WTC11 (cell line): ENCODE measurements at regions not wholly inside any gene's neighbourhood (a gene's known extent, or its start where the extent isn't known, plus 50 kb on each side); places are given as distances from the start of the nearest gene placed in this dataset.
"Not testable (repeated sequence)": the region's sequence is repeated elsewhere in the genome, so short reads cannot be mapped to it uniquely, and the experiment has no call there.

Source experiments
- ATAC-seq: fragments of 200-7000 bp; cut with Tn5 transposase; 2 replicates; pipeline ENCODE4 v1.10.0; 2021; ENCODE audit warnings: mild to moderate bottlenecking, moderate library complexity
- CTCF ChIA-PET: fragments of 300-600 bp; sonication (Branson Sonifier 250); formaldehyde crosslinking; loops from one replicate; lab custom pipeline; 2021; ENCODE audit warnings: antibody characterized with exemption; lab: Charles Lee
- POLR2A ChIA-PET: fragments of 350-600 bp; sonication (Branson Sonifier 250); formaldehyde crosslinking; loops from one replicate; lab custom pipeline; 2021; ENCODE audit warnings: antibody characterized with exemption; lab: Charles Lee
- DNase-seq: peaks from one replicate; pipeline ENCODE4 v3.0.0; 2021; ENCODE audit warnings: low spot score
- H3K27ac Mint-ChIP-seq: 2 replicates; pipeline ENCODE4 v1.8.0; 2021; ENCODE audit warnings: mixed read lengths
- H3K27me3 Mint-ChIP-seq: 2 replicates; pipeline ENCODE4 v1.8.0; 2021; ENCODE audit warnings: low read depth, mild to moderate bottlenecking, moderate library complexity, mixed read lengths
- H3K36me3 Mint-ChIP-seq: 2 replicates; pipeline ENCODE4 v1.8.0; 2021; ENCODE audit warnings: mixed read lengths
- H3K4me1 Mint-ChIP-seq: 2 replicates; pipeline ENCODE4 v1.8.0; 2022; ENCODE audit warnings: mixed read lengths
- H3K4me3 Mint-ChIP-seq: 2 replicates; pipeline ENCODE4 v1.8.0; 2021; ENCODE audit warnings: mild to moderate bottlenecking, moderate library complexity, mixed read lengths
- H3K9me3 Mint-ChIP-seq: 2 replicates; pipeline ENCODE4 v1.8.0; 2021; ENCODE audit warnings: mixed read lengths
- ATF2 ChIP-seq: sonication (generic); formaldehyde crosslinking; IDR thresholded peaks from 2 replicates; pipeline ENCODE4 v1.8.1; 2022; ENCODE audit warnings: low read depth, missing genetic modification reagents, borderline replicate concordance
- ATF6 ChIP-seq: sonication (generic); formaldehyde crosslinking; IDR thresholded peaks from 2 replicates; pipeline ENCODE4 v1.8.1; 2023; ENCODE audit warnings: mild to moderate bottlenecking, missing genetic modification reagents
- ELF4 ChIP-seq: sonication (generic); formaldehyde crosslinking; IDR thresholded peaks from 2 replicates; pipeline ENCODE4 v1.8.1; 2022; ENCODE audit warnings: low read depth, mild to moderate bottlenecking, moderate library complexity, missing genetic modification reagents
- GRHL2 ChIP-seq: fragments of 250-450 bp; sonication (Bioruptor Pico); IDR thresholded peaks from 2 replicates; pipeline ENCODE4 v1.8.0; 2022; ENCODE audit warnings: mild to moderate bottlenecking, moderate library complexity; ENCODE audit not compliant: insufficient replicate concordance, severe bottlenecking
- GTF2I ChIP-seq: fragments of 250-450 bp; sonication (Bioruptor Pico); conservative IDR thresholded peaks from 2 replicates; pipeline ENCODE4 v1.4.0; 2021; ENCODE audit warnings: mild to moderate bottlenecking
- RELA ChIP-seq: sonication (generic); formaldehyde crosslinking; IDR thresholded peaks from 2 replicates; pipeline ENCODE4 v1.8.1; 2022; ENCODE audit warnings: missing genetic modification reagents, mild to moderate bottlenecking, borderline replicate concordance
- ZBTB21 ChIP-seq: sonication (generic); formaldehyde crosslinking; IDR thresholded peaks from 2 replicates; pipeline ENCODE4 v1.8.1; 2023; ENCODE audit warnings: mild to moderate bottlenecking, missing genetic modification reagents, borderline replicate concordance
- ZNF396 ChIP-seq: fragments of 250-450 bp; sonication (Bioruptor Pico); IDR thresholded peaks from 2 replicates; pipeline ENCODE4 v1.8.0; 2021; ENCODE audit warnings: mild to moderate bottlenecking, moderate library complexity, borderline replicate concordance
- TF ChIP-seq, protein P1 (sequence below): sonication (generic); formaldehyde crosslinking; IDR thresholded peaks from 2 replicates; pipeline ENCODE4 v1.8.0; 2022; ENCODE audit warnings: missing genetic modification reagents
- TF ChIP-seq, protein P2 (sequence below): fragments of 250-450 bp; sonication (Bioruptor Pico); IDR thresholded peaks from 2 replicates; pipeline ENCODE4 v1.9.0; 2021; ENCODE audit warnings: mild to moderate bottlenecking, borderline replicate concordance

DNA sequence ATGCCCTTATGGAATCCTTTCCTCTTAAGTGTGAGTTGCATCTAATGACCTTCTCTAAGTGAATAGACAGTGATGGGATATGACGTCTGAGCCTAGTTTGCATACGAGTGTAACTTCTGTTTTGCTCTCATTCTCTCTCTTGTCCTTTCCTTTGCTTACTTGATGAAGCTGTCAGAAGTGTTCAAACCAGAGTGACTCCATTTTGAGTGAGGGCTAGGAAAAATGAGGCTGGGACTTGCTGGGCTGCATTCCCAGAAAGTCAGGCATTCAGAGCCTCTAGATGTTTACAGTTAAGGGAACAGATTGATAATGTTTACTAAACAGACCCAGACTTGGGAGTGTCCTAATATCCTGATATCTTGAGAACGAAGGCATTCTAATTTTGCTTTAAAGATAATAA, 311.2 kb upstream of the SOX4 start:
- ATAC-seq, H3K27ac Mint-ChIP-seq, H3K4me3 Mint-ChIP-seq, CTCF ChIA-PET, H3K36me3 Mint-ChIP-seq, H3K27me3 Mint-ChIP-seq, DNase-seq, POLR2A ChIA-PET: not testable (repeated sequence)
- peaks cover 25% of the 10 kb centered on the region for H3K4me1 Mint-ChIP-seq
- peaks cover 23% of the 10 kb centered on the region for H3K9me3 Mint-ChIP-seq

GRCh38 chr6:21284166-21284565, 309.4 kb upstream of the SOX4 start:
- TF ChIP-seq ATF6 (CRISPR knock-in tag) (no peak), ZNF396 (CRISPR knock-in tag) (no peak), GRHL2 (CRISPR knock-in tag) (no peak)
- TF ChIP-seq, protein P1, sequence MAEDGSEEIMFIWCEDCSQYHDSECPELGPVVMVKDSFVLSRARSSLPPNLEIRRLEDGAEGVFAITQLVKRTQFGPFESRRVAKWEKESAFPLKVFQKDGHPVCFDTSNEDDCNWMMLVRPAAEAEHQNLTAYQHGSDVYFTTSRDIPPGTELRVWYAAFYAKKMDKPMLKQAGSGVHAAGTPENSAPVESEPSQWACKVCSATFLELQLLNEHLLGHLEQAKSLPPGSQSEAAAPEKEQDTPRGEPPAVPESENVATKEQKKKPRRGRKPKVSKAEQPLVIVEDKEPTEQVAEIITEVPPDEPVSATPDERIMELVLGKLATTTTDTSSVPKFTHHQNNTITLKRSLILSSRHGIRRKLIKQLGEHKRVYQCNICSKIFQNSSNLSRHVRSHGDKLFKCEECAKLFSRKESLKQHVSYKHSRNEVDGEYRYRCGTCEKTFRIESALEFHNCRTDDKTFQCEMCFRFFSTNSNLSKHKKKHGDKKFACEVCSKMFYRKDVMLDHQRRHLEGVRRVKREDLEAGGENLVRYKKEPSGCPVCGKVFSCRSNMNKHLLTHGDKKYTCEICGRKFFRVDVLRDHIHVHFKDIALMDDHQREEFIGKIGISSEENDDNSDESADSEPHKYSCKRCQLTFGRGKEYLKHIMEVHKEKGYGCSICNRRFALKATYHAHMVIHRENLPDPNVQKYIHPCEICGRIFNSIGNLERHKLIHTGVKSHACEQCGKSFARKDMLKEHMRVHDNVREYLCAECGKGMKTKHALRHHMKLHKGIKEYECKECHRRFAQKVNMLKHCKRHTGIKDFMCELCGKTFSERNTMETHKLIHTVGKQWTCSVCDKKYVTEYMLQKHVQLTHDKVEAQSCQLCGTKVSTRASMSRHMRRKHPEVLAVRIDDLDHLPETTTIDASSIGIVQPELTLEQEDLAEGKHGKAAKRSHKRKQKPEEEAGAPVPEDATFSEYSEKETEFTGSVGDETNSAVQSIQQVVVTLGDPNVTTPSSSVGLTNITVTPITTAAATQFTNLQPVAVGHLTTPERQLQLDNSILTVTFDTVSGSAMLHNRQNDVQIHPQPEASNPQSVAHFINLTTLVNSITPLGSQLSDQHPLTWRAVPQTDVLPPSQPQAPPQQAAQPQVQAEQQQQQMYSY (CRISPR knock-in tag): no peak
- TF ChIP-seq, all 79 proteins: peak for 0
- ChIA-PET POLR2A (no interaction called here), CTCF (no interaction called here)
- H3K36me3 Mint-ChIP-seq: peaks cover 8% of the 10 kb centered on the region
- peaks cover 23% of the 10 kb centered on the region for H3K9me3 Mint-ChIP-seq
- ATAC-seq (peak; percentile 39; the same call in 1 of the 2 replicates), DNase-seq (no peak)
- H3K4me1 Mint-ChIP-seq: peaks cover 12% of the 10 kb centered on the region
- H3K27ac Mint-ChIP-seq: peak overlapping the region; percentile 34
- no peaks in the 10 kb centered on the region for H3K27me3 Mint-ChIP-seq
- no peak overlapping the region for H3K4me3 Mint-ChIP-seq

GRCh38 chr6:21284706-21285105, 308.8 kb upstream of the SOX4 start:
- POLR2A ChIA-PET: no interaction called here
- ATAC-seq (no peak), DNase-seq (no peak)
- H3K27ac Mint-ChIP-seq: peak overlapping the region; percentile 16; the same call in 1 of the 2 replicates
- peaks cover 12% of the 10 kb centered on the region for H3K4me1 Mint-ChIP-seq
- no peaks in the 10 kb centered on the region for H3K27me3 Mint-ChIP-seq
- TF ChIP-seq, protein P1 (CRISPR knock-in tag): no peak
- TF ChIP-seq RELA (CRISPR knock-in tag): no peak
- TF ChIP-seq ZBTB21 (CRISPR knock-in tag): no peak
- TF ChIP-seq ELF4 (CRISPR knock-in tag): no peak
- TF ChIP-seq ZNF396 (CRISPR knock-in tag): no peak
- no peak for TF ChIP-seq GTF2I (CRISPR knock-in tag)
- TF ChIP-seq, all 79 proteins: peak for 0
- H3K9me3 Mint-ChIP-seq: peaks cover 18% of the 10 kb centered on the region
- CTCF ChIA-PET: no interaction called here
- no peak overlapping the region for H3K4me3 Mint-ChIP-seq
- H3K36me3 Mint-ChIP-seq: peaks cover 8% of the 10 kb centered on the region

GRCh38 chr6:21294144-21294543, 299.4 kb upstream of the SOX4 start:
- CTCF ChIA-PET: no interaction called here
- no peak overlapping the region for H3K4me3 Mint-ChIP-seq
- no peak for ATAC-seq
- POLR2A ChIA-PET: no interaction called here
- no peak overlapping the region for H3K27ac Mint-ChIP-seq
- no peaks in the 10 kb centered on the region for H3K36me3 Mint-ChIP-seq
- H3K27me3 Mint-ChIP-seq: no peaks in the 10 kb centered on the region
- 0 out of 2 replicates have a peak, but pooled peaks cover 5% of the 10 kb centered on the region for H3K9me3 Mint-ChIP-seq
- no peaks in the 10 kb centered on the region for H3K4me1 Mint-ChIP-seq
- DNase-seq: no peak
- TF ChIP-seq, protein P2, sequence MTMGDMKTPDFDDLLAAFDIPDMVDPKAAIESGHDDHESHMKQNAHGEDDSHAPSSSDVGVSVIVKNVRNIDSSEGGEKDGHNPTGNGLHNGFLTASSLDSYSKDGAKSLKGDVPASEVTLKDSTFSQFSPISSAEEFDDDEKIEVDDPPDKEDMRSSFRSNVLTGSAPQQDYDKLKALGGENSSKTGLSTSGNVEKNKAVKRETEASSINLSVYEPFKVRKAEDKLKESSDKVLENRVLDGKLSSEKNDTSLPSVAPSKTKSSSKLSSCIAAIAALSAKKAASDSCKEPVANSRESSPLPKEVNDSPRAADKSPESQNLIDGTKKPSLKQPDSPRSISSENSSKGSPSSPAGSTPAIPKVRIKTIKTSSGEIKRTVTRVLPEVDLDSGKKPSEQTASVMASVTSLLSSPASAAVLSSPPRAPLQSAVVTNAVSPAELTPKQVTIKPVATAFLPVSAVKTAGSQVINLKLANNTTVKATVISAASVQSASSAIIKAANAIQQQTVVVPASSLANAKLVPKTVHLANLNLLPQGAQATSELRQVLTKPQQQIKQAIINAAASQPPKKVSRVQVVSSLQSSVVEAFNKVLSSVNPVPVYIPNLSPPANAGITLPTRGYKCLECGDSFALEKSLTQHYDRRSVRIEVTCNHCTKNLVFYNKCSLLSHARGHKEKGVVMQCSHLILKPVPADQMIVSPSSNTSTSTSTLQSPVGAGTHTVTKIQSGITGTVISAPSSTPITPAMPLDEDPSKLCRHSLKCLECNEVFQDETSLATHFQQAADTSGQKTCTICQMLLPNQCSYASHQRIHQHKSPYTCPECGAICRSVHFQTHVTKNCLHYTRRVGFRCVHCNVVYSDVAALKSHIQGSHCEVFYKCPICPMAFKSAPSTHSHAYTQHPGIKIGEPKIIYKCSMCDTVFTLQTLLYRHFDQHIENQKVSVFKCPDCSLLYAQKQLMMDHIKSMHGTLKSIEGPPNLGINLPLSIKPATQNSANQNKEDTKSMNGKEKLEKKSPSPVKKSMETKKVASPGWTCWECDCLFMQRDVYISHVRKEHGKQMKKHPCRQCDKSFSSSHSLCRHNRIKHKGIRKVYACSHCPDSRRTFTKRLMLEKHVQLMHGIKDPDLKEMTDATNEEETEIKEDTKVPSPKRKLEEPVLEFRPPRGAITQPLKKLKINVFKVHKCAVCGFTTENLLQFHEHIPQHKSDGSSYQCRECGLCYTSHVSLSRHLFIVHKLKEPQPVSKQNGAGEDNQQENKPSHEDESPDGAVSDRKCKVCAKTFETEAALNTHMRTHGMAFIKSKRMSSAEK (CRISPR knock-in tag): no peak
- TF ChIP-seq RELA (CRISPR knock-in tag): no peak
- TF ChIP-seq ATF2 (CRISPR knock-in tag): no peak
- TF ChIP-seq ZNF396 (CRISPR knock-in tag): no peak
